ENCODE measurements at regions not wholly inside any gene's neighbourhood (a gene's known extent, or its start where the extent isn't known, plus 50 kb on each side); places are given as distances from the start of the nearest gene placed in this dataset.
"Not testable (repeated sequence)": the region's sequence is repeated elsewhere in the genome, so short reads cannot be mapped to it uniquely, and the experiment has no call there.

GRCh38 chr1:47660622-47661021 is 222.8 kb downstream of the FOXD2 start:
- no peak for DNase-seq (ENCODE audit: low read depth in 3 of 3)

- no peak for DNase-seq (ENCODE audit: low read depth in 3 of 3)
Observed at GRCh38 chr1:47661040-47661439, 223.2 kb downstream of the FOXD2 start.

GRCh38 chr1:47662068-47662467 is 224.2 kb downstream of the FOXD2 start:
- no peak for DNase-seq (ENCODE audit: low read depth in 3 of 3)

- DNase-seq (ENCODE audit: low read depth in 3 of 3): no peak
Observed at GRCh38 chr1:47663286-47663685, 225.4 kb downstream of the FOXD2 start.

GRCh38 chr1:47664356-47664755 is 226.5 kb downstream of the FOXD2 start:
- no peak for DNase-seq (ENCODE audit: low read depth in 3 of 3)

- DNase-seq (ENCODE audit: low read depth in 3 of 3): not testable (repeated sequence)
Observed at GRCh38 chr1:47664896-47665295, 227.1 kb downstream of the FOXD2 start.

- no peak for DNase-seq (ENCODE audit: low read depth in 3 of 3)
Observed at GRCh38 chr1:47669081-47669585, 231.3 kb downstream of the FOXD2 start.

- DNase-seq (ENCODE audit: low read depth in 3 of 3): no peak
Observed at GRCh38 chr1:47672622-47673021, 234.8 kb downstream of the FOXD2 start.

- DNase-seq (ENCODE audit: low read depth in 3 of 3): no peak
Observed at GRCh38 chr1:47674189-47674588, 236.3 kb downstream of the FOXD2 start.

GRCh38 chr1:47675047-47675675 is 237.3 kb downstream of the FOXD2 start:
- DNase-seq (ENCODE audit: low read depth in 3 of 3): no peak

GRCh38 chr1:47675721-47676120 is 237.9 kb downstream of the FOXD2 start:
- DNase-seq (ENCODE audit: low read depth in 3 of 3): no peak

- DNase-seq (ENCODE audit: low read depth in 3 of 3): no peak
Observed at GRCh38 chr1:47676311-47677054, 238.6 kb downstream of the FOXD2 start.

GRCh38 chr1:47677241-47677940 is 239.5 kb downstream of the FOXD2 start:
- DNase-seq (ENCODE audit: low read depth in 3 of 3): no peak

- no peak for DNase-seq (ENCODE audit: low read depth in 3 of 3)
Observed at GRCh38 chr1:47678464-47678980, 240.7 kb downstream of the FOXD2 start.

GRCh38 chr1:47679301-47679791 is 241.5 kb downstream of the FOXD2 start:
- no peak for DNase-seq (ENCODE audit: low read depth in 3 of 3)

- DNase-seq (ENCODE audit: low read depth in 3 of 3): no peak
Observed at GRCh38 chr1:47679826-47680225, 242.0 kb downstream of the FOXD2 start.

GRCh38 chr1:47680815-47681475 is 243.1 kb downstream of the FOXD2 start:
- DNase-seq (ENCODE audit: low read depth in 3 of 3): no peak

GRCh38 chr1:47681735-47682134 is 243.9 kb downstream of the FOXD2 start:
- no peak for DNase-seq (ENCODE audit: low read depth in 3 of 3)

- no peak for DNase-seq (ENCODE audit: low read depth in 3 of 3)
Observed at GRCh38 chr1:47682198-47682597, 244.4 kb downstream of the FOXD2 start.

- DNase-seq (ENCODE audit: low read depth in 3 of 3): no peak
Observed at GRCh38 chr1:47682786-47683350, 245.0 kb downstream of the FOXD2 start.

GRCh38 chr1:47683401-47683800 is 245.6 kb downstream of the FOXD2 start:
- DNase-seq (ENCODE audit: low read depth in 3 of 3): no peak
